ENCODE measurements at regions not wholly inside any gene's neighbourhood (a gene's known extent, or its start where the extent isn't known, plus 50 kb on each side); places are given as distances from the start of the nearest gene placed in this dataset.

GRCh38 chr2:215883799-215884198, 129.6 kb downstream of the MREG start:
- H3K27ac ChIP-seq = no peak overlapping the region
- H3K4me1 ChIP-seq = peaks cover 7% of the 10 kb centered on the region
- ATAC-seq (no peak), DNase-seq (no peak)
- no peaks in the 10 kb centered on the region for H3K27me3 ChIP-seq
- no peak overlapping the region for H3K4me3 ChIP-seq
- intact Hi-C loops (cut with DNase I) = no loop called here
- H3K36me3 ChIP-seq = no peaks in the 10 kb centered on the region
- H3K9me3 ChIP-seq = no peaks in the 10 kb centered on the region
- no peak for TF ChIP-seq CTCF (IDR thresholded peaks at IDR 0.05)

- no peak overlapping the region for H3K27ac ChIP-seq
- H3K4me1 ChIP-seq = no peaks in the 10 kb centered on the region
- H3K27me3 ChIP-seq = no peaks in the 10 kb centered on the region
- DNase-seq (no peak), ATAC-seq (no peak)
- no peaks in the 10 kb centered on the region for H3K9me3 ChIP-seq
- H3K4me3 ChIP-seq = no peak overlapping the region
- intact Hi-C loops (cut with DNase I) = no loop called here
- TF ChIP-seq CTCF (IDR thresholded peaks at IDR 0.05) = no peak
- H3K36me3 ChIP-seq = no peaks in the 10 kb centered on the region
Measured at GRCh38 chr2:215882689-215883088, 130.7 kb downstream of the MREG start.

- Histone ChIP-seq H3K36me3 (no peaks in the 10 kb centered on the region), H3K27me3 (no peaks in the 10 kb centered on the region), H3K4me3 (no peak overlapping the region), H3K9me3 (no peaks in the 10 kb centered on the region), H3K27ac (no peak overlapping the region), H3K4me1 (no peaks in the 10 kb centered on the region)
- ATAC-seq (no peak), DNase-seq (no peak)
- TF ChIP-seq CTCF (IDR thresholded peaks at IDR 0.05) = no peak
- intact Hi-C loops (cut with DNase I) = no loop called here
Measured at GRCh38 chr2:215881582-215881981, 131.8 kb downstream of the MREG start.

- intact Hi-C loops (cut with DNase I) = no loop called here
- no peaks in the 10 kb centered on the region for H3K27me3 ChIP-seq
- H3K27ac ChIP-seq = no peak overlapping the region
- no peak for TF ChIP-seq CTCF (IDR thresholded peaks at IDR 0.05)
- ATAC-seq (no peak), DNase-seq (no peak)
- H3K9me3 ChIP-seq = no peaks in the 10 kb centered on the region
- no peaks in the 10 kb centered on the region for H3K36me3 ChIP-seq
- H3K4me1 ChIP-seq = no peaks in the 10 kb centered on the region
- H3K4me3 ChIP-seq = no peak overlapping the region
Measured at GRCh38 chr2:215880970-215881369, 132.4 kb downstream of the MREG start.

GRCh38 chr2:215879977-215880940, 133.1 kb downstream of the MREG start:
- no peak for ATAC-seq
- no peak overlapping the region for H3K27ac ChIP-seq
- intact Hi-C loops (cut with DNase I) = no loop called here
- no peaks in the 10 kb centered on the region for H3K36me3 ChIP-seq
- no peak for DNase-seq
- H3K9me3 ChIP-seq = no peaks in the 10 kb centered on the region
- no peak for TF ChIP-seq CTCF (IDR thresholded peaks at IDR 0.05)
- no peaks in the 10 kb centered on the region for H3K27me3 ChIP-seq
- H3K4me3 ChIP-seq = no peak overlapping the region
- H3K4me1 ChIP-seq = no peaks in the 10 kb centered on the region
